DMS79 treated with DMSO at 0.1 percent for 48 hours (cell line): ENCODE measurements at regions not wholly inside any gene's neighbourhood (a gene's known extent, or its start where the extent isn't known, plus 50 kb on each side); places are given as distances from the start of the nearest gene placed in this dataset.

ENCODE experiments used
- DNase-seq: peaks from one replicate; lab custom pipeline; 2025; lab: John Stamatoyannopoulos, UW

GRCh38 chr14:101193845-101194372 is 290.4 kb upstream of the RTL1 start:
- peak; percentile 96 for DNase-seq

GRCh38 chr14:101194373-101195308 is 291.1 kb upstream of the RTL1 start:
- DNase-seq, result peak; percentile 57

DNA sequence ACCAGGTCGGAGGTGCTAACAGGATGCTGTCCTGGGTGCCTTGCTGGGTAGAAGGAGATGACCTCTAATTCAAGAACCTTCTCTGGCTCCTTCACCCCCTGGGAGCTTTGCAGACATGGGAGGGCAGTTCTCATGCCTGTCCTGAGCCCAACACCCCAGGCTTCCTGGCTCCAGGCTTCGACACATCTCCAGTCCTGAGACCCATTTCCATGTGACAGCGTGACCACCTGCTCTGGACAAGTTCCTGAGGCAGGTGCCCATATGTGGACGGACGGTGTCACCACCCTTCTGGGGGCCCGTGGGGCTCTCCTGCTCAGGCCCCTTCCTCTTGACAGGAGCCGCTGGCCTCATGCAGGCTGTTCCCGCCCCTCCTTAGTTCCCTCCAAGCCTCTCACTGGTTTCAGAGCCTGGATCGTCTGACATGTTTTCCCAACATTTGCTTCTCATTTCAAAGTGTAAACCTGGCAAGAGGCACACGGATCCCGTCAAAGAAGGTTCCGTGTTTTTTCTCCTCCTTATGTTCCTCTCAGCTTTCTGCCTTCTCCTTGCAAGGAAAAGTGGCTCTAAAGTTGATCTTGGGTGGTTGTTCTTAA is 291.9 kb upstream of the RTL1 start:
- no peak for DNase-seq

DNA sequence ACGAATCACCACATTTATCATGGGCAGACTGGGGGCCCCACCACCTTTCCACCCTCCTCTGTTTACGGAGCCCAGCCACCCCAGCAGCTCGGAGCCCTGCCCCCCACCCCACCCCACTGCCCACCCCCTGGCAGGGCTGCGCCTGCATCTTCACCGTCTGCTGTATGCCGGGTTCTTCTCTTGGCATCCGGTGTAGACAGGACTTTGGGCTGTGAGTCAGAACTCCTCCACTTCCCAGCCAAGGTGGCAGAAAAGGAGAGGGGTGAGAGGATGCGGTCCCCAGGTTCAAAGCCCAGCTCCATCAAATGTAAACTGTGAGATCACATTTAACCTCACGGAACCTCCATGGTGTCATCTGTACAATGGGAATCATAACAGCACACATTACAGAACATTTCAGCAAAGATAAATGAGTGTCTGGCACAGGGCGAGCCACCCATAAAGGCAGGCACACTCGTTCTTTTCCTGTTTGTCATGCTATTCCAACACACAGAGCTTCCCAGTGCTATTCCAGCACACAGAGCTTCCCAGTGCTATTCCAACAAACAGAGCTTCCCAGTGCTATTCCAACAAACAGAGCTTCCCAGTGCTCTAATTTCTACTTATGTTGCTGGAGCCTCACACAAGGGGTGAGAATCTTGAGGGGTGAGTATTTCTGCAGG is 292.7 kb upstream of the RTL1 start:
- DNase-seq, result no peak

DNA sequence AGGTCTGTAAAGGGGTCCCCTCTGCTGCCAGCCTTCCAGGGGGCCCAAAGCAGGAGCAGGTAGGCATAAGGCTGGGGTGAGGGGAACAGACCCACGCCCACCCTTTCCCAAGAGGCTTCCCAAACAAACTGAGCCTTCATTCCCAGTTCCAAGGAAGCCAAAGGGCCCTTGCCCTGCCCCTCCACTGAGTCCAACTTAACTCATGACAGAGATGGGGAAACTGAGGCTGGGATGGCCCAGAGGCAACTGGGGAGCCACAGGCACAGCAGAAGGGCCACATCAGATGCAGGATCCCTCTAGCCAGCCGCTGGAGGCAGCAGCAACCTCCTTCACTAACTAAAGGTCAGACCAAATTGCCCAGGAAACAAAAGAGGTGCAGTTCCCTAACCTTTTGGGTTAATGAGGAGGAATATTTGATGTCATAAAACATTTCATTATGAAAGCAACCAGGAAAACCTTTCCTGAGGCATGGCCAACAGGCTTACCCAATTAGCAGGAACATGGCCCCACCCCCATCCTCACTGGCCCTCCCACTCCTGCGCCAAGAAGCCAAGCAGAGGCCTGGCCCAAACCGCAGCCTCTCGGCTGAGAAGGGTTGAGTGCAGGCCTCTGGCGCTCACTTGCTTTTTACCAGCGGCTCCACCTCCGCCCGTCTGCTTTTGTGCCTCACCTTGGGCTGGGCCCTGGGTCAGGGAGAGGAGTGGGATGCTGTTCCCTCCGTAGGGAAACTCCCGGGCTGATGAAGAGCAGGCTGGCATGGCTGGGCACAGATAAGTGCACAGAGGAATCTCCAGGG is 293.5 kb upstream of the RTL1 start:
- DNase-seq, result no peak

DNA sequence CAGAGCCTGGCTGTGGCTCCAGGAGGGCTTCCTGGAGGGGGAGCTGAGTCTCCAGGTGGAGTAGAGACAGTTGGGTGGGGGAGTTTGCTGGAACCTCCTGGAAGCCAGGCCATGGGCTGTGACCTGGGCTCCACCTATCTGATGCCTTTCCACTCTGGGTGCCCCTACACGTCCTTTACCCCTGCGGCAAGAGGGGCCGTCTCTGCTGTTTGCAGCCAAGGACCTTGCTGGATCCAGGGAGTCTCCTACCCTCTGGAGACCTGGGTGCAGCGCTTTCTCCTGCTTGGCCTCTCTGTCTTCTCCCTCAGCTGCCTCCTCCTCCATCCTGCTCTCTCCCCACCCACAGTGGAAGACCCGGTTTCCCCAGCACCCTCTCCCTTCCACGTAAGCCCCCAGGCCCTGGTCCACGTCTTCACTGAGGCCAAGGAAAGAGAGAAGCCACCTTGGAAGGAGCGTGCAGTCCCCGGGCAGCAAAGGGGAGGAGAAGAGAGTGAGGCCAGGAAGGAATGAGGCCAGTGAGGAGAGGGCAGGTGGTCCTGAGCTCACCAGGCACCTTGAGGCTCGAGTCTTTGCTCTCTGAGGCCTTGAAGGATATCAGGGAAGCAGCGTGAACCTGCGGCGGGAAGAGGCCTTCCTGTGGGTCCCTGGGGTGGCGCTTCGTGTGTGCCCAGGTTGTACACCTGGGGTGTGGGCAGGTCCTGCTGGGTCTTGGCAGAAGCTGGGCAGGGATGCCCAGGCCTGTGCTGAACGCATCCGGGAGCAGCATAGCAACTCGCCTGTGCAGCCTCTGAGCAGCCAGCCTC is 294.3 kb upstream of the RTL1 start:
- DNase-seq, result no peak

DNA sequence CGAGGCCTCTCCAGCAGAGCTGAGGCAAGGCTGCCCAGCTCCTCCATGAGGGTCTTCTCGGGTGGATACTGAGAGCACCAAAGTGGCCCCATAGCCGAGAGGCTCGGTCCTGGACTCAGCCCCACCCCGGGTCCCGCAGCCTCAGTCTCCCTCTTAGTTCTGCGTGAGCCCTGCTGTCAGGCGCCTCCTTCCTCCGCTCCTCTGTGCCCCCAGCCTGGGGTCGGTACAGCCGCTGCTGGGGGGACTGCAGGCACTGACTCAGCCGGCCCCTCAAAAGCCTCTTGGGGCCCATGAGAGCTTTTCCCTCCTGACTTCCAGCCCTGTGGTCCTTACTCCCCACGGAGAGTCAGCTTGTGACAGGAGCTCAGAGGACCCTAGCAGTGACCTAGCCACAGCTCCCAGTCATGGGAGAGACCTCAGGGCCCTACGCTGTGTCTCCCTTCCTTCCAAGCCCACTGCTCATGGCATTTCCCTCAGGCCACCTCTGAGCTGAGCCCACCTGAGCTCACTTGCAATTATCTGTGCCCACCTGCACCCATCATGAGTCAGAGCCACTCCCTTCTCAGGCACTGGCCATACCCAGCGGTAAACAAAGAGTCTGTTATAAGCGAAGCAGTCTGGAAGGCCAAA is 295.0 kb upstream of the RTL1 start:
- no peak for DNase-seq

- no peak for DNase-seq
Measured at GRCh38 chr14:101199028-101199770, 295.7 kb upstream of the RTL1 start.

DNA sequence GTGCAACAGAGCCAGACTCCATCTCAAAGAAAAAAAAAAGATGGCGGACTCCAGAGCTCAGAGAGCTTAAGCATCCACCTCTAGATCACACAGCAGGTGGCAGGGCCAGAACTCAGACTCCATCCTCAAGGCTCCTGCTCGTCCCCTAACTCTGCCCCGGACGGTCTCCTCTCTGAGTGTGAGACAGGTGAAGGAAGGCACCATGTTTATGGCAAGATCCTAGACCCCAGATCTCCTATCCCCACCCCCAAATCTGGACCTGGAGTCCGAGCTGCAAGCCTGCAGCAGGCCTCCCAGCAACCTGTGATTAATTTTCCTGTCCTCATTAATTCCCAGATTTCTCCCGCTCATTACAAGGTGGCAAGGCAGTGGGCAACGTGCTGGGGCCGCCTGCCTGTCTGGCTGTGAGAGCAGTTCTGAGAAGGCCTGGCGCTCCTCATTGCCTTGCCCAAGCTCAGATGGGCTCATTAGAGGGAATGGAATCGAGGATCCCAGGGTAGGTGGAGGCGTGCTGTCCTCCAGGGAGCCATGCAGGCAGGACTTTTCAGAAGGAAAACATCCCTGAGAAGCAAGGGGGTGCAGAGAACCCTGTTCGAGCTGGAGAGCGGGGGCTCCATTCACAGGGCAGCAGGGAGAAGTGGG is 296.6 kb upstream of the RTL1 start:
- no peak for DNase-seq

DNA sequence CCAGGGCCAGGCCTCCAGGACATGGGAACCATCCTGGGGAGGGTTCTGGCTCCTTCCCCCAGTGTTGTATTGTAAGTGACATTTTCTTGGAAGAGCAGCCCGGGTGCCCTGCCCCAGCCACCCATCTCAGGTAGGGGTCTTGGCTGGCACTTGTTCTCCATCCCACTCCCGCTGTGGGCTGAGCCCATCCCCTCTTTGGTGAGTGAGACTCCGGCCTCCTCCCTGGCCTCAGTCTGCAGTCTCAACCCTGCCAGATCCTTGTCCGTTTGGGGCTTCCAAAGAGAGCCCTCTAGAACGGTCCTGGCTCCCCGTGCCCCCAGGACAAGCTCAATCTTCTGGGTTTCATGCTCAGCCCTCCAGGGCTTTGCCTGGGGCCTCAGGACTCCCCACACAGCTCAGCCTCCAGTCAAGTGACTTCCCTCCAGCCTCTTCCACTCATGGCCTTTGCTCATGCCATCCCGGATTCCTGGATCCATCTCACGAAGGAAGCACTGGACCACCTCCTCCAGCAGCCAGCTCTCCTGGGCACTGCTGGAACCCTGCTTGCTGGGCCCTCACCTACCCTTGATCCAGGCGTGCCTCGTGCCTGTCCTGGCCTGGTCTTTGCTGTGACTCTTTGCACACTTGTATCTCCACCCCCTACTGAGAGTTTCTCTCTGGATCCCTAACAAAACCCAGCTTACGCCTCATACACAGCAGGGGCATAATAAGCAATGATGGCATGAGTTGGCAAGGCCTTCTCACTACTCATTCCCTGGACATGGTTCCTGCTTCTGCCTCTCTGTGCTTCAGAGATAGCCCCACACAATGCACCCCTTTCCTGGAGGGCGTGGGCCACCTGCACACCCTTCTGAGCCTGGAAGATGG is 297.4 kb upstream of the RTL1 start:
- DNase-seq, result no peak

- DNase-seq, result no peak
Measured at GRCh38 chr14:101201535-101202151, 298.1 kb upstream of the RTL1 start.

GRCh38 chr14:101202627-101203404 is 299.3 kb upstream of the RTL1 start:
- DNase-seq, result no peak

GRCh38 chr14:101206556-101206955 is 303.0 kb upstream of the RTL1 start:
- no peak for DNase-seq

GRCh38 chr14:101207041-101207440 is 303.5 kb upstream of the RTL1 start:
- no peak for DNase-seq

GRCh38 chr14:101207897-101208296 is 304.4 kb upstream of the RTL1 start:
- no peak for DNase-seq

DNA sequence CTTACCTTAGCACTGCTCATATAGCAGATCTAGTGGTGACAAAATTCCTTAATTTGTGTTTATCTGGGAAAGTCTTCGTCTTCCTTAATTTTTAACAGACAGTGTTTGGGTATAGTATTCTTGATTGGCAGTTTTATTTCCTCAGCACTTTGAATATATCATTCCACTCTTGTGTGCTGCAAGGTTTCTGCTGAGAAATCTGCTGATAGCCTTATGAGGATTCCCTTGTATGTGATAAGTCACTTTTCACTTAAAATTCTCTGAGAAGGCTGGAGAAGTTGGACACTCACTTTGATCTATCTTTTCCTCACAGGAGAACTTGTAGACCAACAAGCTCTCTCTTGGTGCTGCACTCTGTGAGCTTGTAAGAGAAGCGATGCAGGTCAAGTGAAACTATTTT is 306.1 kb upstream of the RTL1 start:
- no peak for DNase-seq

DNA sequence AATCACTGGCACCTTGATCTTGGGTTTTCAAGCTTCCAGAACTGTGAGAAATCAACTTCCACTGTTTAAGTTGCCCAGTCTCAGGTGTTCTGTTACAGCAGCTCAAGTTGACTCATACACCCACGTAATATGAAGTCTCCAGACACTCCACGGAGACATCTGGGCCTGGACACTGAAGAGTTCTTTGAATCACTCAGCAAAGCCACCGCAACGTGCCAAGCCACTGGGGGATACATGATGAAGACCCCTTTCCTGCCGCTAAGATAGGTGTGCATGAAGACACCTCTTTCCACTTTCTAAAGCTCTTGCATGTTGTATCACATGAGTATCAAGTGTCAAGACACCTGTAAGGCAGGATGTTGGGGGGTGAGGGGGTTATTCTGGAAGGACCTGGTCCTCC is 311.7 kb upstream of the RTL1 start:
- DNase-seq, result no peak
